Stimulated activated CD8-positive, alpha-beta memory T cell treated with anti-CD3 and anti-CD28 coated beads, Interleukin-7, amount 100 ng/mL, for 1 hour (primary cell): ENCODE measurements at regions not wholly inside any gene's neighbourhood (a gene's known extent, or its start where the extent isn't known, plus 50 kb on each side); places are given as distances from the start of the nearest gene placed in this dataset.
"Not testable (repeated sequence)": the region's sequence is repeated elsewhere in the genome, so short reads cannot be mapped to it uniquely, and the experiment has no call there.

Source experiments
- DNase-seq, 2 donors: peaks; one replicate each; pipeline ENCODE4 v3.0.0-alpha.2; 2020; ENCODE audit warnings: low read depth in 2 of 2

DNA sequence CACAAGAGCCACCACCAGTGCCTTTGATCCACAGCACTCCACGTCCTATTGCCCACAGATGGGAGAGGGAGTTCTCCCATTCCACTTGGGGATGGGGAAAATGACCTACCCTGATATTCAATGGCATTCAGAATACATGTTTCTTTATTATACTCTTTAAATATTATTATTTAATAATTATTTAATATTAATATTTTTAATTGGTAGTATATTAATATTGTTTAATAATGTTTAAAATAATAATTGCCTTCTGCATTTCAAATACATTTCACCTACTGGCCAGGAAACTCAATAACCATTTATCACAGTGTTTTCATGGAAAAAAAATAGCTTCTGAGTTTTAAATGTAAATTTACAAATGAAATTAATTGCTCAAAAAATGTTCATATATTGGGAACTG lies 127.4 kb upstream of the G2E3 start:
- DNase-seq = no peak

DNA sequence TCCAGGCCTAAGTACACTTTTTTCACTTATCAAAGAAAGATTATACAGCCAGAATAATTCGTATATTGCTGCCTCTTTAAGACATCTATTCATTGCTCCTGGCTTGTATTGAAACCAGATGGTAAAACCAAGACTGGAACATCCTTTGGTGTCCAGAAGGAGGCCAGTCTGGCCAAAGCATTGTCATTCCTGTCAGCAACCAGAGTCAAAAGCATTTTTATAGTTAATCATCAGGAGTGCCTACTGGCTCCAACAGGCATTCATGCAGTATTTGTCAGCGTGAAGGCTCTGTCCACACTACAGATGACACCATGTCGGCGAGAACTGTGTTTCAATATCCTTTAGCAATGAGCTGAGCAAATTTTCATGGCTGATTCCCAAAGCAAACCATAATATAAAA lies 118.0 kb upstream of the G2E3 start:
- DNase-seq = no peak

DNA sequence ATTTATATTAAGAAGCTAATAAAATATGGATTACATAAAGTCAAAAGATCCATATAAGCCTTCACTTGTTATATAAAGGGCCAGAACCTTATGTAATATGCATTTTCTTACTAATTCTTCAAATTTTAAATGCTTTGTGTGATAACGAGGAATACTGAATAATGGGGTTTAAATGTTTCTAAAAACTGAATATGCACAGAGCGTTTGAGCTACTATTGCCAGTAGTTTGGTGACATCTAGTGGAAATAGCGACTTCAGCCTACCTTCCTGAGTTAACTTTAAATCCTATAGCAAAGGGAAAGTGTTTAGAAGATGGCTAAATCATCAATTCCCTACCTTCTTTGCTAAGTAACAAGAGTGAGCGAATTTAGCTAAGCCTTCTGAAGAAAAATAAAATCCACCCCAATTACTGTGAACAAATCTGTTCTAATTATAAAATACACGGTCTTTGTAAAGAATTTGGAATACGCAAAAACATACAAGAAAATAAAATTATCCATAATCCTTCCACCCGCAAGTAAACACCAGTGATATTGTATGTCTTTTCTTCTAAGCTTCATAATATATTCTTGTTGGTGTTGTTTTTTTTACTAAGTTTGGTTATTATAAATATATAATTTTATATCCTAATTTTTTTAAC lies 115.5 kb upstream of the G2E3 start:
- DNase-seq = no peak

DNA sequence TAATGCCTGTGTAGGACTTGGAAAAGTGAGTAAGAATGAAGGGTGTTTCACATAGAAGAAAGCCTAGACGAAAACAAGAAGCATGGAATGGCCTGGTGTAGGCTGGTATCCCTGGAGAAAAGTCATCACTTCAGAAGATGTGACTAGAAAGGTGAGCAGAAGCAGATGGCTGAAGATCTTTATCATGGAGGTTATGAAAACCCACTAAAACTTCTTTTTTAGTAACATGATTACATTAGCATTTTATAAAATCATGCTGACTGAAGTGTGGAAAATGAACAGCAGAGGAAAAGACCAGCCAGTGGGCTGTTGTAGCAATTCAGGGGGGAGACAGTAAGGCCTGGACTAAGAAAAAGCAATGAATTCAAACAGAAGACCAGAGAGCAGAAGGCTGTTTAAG lies 114.5 kb upstream of the G2E3 start:
- DNase-seq = no peak

DNA sequence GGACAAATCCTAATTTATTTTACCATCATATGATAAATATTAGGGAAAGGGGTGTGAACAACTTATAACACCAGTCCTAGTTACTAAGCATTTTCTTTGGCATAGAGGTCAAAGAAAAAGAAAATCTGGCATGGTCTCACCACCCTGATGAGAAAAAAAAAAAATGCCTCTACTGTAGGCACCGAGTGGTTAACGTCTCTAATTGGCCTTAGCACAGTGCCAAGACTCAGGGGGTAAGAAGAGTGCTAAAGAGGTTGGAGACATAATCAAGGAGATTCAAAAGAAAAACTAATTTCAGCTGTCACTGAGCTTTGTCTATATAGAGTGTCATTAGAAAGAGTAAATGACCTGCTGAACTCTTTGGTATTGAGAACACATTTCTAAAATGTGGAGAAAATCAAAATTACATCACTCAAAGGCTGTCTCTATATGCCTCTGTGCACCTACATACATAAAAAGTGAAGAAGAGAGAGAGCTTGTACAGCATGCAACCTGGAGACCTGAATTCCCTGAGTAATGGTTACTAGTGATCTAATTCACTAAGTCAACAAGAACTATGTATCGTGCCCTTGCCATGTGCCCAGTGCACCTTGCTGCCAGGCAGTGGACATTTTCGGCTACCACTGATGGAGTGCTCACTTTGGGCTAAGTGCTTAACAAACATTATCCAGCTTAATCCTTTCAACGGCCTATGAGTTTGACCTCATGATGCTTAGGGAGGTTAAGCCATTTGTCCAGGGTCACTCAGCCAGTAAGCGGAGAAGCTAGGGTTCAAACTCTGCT lies 113.8 kb upstream of the G2E3 start:
- DNase-seq = no peak

DNA sequence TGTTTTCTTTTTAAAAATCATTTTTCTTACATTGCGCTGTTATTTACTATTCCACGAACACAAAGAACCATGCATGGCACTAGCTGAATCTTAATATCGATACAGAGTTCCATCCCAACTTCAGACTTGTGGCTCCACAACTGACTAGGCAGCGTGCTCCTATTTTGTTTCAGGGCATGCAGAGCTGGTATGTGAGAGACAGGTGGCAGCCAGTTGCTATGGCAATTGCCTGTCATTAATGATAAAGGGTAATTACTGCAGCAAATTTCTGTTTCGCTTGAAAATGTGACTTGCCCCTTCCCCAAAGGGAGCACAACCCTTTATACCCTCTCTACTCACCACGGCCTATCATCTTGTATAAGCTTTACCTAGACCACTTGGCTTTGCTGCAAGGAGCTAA lies 113.1 kb upstream of the G2E3 start:
- no peak for DNase-seq

DNA sequence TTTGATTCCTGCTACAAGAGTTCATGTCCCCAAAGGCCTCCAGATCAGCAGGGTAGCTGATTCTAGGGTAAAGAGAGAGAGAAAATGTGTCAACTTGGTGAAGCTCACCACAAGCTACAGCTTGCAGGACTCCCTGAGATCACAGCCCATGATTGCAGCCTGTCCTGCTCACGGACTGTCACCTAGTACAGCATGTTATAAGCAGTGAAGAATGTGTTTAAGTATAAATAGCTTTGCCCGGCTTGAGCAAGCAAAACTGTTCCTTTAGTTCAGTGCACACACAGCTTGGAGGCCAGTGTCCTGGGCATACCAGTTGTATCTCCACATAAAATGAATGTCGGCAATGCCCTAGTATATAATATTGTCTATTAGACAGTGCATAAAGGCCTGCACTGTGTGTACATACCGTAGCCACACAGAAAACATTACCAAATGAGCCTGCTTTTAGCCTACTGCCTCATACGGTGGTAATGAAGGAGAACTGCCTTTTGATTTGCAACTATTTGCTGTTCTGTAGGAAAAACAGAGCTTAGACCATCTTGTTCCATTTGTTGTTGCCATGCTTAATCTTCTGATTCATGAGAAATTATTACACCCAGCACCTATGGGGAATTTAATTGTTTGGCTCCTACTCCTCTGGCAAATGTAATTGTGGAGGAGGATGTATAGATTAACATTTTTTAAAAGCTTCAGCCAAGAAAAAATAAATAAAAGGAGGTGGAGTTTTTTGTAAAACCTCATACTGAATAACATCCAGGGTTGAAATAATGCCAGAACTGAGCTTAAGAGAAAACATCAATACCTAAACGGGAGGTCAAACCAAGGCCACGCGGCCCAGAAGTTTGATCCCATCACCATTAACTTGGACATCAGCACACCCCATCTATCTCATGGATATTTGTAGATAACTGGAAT lies 108.1 kb upstream of the G2E3 start:
- DNase-seq = no peak

DNA sequence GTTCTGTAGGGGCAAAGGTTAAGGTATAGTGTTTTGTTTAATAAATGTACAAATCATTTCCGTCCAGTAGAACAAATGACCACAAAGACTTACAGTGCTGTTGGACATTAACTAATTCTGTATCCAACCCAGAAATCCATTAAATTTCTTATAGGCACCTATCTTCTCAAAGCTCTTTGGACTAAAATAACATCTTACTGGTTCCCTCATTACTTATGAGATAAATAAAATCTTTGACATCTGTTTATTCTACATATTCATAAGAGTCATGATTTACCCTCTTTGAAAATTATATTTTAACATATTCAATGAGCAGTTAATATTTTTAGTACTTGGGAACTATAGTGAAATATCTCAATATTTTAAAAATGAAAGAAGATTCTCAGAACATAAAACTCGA lies 102.7 kb upstream of the G2E3 start:
- DNase-seq = no peak

DNA sequence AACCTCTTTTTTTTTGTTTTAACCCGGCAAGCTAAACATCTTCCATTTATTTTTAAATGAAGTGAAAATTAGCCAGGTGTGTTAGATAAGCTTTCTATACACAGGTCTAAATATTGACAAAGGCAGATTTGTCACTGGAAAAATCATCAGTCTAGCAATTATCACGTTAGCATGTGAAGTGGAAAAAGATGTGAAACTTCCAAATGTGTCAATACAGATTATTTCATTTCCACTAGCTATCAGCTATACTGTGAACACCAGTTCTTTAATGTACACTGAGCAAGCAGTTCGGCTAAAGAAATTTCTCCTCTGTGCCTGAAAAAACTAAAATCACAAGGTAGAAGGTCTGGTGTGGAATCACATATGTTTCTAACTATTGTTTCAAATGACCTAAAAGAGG lies 96.6 kb upstream of the G2E3 start:
- DNase-seq = no peak

DNA sequence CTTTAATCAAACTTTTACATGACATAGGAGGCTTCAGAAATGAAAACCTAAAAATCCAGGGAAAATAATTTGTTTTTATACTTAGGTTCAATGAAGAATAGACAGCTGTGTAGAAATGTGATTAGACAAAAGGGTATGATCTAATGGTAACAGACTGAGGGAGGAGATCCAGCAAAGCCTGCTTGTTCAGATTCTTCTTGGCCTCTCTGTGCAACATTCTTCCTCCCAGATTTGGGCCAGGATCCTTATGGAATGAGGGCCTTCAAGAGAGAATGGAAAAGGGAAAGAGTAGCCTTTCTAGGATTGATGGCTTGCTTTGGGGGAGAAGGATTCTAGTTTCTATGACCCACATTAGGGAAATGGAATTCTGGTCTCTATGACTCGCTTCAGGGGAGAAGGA lies 94.5 kb upstream of the G2E3 start:
- no peak for DNase-seq

DNA sequence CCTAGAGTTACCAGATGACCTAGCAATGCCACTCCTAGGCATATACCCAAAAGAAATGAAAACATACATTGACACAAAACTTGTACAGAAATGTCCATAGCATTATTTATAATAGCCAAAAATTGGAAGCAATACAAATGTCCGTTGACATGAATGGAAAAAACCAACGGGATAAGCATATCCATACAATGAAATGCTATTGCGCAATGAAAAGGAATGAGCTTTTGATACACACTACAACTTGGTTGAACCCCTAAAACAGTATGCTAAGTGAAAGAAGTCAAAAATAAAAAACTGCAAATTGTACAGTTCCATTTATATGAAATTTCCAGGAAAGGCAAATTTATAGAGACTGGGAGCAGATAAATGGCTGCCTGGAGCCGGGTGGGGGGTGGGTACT lies 90.6 kb upstream of the G2E3 start:
- DNase-seq = no peak

DNA sequence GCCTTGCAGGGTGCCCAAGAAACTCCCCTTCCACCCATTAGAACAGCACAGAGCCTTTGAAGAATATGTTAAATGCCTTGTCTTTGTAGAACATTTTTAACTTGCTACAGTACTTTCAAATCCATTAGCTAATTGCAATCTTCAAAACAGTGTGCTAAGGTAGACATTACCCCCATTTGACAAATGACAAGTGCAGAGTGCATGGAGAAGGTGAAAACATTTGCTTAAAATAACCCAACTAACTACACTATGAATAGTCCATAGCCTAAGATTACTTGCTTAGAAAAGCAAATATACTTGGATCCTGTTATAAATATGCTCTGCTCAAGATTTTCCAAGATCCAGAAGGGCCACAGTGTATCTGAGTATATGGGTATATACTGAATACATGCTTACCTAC lies 87.0 kb upstream of the G2E3 start:
- DNase-seq = no peak

DNA sequence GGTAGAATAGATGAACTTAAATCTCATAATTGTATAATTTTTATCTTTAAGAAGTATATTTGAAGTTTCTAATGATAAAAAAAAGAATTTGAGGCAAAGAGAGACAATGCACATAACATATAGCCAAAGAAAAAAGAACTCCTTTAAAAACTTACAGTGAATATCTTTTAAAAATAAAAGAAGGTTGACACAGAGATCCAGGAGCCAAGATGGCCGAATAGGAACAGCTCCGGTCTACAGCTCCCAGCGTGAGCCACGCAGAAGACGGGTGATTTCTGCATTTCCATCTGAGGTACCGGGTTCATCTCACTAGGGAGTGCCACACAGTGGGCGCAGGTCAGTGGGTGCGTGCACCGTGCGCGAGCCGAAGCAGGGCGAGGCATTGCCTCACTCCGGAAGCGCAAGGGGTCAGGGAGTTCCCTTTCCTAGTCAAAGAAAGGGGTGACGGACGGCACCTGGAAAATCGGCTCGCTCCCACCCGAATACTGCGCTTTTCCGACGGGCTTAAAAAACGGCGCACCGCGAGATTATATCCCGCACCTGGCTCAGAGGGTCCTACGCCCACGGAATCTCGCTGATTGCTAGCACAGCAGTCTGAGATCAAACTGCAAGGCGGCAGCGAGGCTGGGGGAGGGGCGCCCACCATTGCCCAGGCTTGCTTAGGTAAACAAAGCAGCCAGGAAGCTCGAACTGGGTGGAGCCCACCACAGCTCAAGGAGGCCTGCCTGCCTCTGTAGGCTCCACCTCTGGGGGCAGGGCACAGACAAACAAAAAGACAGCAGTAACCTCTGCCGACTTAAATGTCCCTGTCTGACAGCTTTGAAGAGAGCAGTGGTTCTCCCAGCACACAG lies 84.9 kb upstream of the G2E3 start:
- not testable (repeated sequence) for DNase-seq

DNA sequence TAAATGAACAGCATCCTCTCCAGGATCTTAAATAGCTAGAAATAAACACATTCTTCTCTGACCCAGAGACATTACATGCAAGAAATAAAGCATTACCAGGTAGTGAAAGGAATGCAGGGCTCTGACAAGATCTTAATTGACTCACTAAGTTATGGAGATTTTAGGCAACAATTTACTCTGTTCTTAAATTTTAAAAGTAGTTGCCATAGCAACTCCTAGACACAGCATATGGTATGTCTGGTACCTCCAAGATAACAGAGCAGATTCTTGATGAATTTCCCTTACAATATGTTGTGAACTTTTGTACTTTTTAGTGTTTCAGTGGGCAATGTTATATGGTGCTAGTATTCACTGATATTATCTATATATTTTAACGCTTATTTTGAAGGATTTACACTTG lies 76.7 kb upstream of the G2E3 start:
- DNase-seq = no peak

DNA sequence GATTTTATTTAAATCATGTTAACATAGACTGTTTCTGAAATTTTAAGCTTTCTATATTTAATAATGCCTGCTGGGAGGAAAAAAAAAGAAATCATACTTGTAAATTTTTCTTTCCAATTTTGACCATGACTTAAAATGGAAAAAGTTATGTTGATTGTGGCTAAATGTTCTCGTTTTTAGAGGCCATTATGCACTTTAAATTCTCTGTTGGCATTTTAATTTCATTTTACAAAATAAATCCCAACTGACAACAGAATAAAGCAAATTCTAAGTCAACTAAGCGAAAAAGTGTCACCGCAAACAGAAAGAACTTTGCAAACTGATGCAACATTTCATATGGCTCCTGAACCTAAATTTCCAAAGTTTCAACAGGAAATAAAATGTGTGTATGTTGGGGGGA lies 74.8 kb upstream of the G2E3 start:
- no peak for DNase-seq

DNA sequence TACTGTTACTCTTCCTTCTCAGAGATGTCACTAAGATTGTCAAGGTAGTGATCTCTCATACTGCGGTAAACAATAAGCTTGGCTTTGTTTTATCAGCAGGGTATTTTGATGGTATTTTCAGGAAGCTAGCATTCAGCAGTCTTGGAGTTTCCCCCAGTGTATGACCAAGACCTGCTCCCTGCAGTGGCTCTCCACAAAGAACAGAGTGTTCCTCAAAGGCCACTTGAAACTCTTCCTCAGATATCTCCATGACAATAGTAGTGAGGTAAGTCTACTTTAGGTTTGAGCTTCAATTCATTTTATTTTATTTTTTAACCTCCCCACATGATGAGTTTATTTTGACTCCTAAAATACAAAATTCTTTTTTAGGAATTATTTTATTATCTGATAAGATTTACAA lies 74.0 kb upstream of the G2E3 start:
- no peak for DNase-seq

DNA sequence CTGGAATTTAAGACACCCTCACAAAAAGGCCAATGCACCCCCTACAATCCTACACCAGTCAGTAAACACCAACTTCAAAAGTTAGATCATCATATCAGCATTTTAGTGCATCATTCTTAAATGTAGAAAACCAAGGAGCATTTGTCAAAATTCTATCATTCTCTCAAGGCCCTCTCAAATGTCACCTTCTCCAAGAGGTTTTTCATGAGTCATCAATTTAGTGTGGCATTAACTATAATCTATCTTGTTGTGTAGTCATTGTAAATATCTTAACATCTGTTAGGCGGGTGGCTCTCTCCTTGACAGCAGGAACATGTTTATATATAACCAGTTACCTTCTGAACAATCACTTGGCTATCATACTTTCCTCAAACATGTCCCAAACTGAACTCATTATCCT lies 62.1 kb upstream of the G2E3 start:
- DNase-seq = no peak

DNA sequence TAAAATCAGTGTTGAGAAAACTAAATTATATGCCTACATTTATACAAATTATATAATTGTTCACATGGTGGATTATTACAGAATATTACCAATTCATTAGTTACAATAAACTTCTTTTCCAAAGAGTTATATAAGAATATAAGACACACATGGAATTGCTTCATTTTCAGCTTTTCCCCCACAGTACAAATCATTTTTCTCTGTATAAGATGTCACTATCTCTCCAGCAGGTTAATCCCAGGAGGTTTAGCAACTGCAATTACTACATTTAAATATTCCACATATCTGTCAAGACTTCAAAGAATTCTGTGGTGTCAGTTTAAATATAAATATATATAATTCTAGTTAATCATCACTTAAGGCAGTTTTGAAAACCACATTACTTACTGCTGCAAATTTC lies 59.6 kb upstream of the G2E3 start:
- no peak for DNase-seq

DNA sequence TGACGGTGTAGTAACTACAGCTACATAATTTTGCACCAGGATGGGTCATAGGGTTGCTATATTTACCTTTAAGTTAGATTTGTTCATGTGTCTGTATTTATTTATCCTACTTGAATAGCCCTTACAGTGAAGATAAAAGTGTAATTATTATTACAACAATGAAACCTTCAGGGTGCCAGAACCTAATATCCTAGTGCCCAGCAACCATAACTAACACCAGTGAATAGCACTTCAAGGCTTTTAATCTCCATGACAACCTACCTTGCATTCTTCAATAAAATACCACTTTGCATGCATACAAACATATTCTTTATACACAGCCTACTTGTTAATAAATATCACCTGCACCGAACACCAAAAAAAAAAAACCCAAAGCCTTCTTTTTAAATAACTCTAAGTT lies 58.7 kb upstream of the G2E3 start:
- no peak for DNase-seq

DNA sequence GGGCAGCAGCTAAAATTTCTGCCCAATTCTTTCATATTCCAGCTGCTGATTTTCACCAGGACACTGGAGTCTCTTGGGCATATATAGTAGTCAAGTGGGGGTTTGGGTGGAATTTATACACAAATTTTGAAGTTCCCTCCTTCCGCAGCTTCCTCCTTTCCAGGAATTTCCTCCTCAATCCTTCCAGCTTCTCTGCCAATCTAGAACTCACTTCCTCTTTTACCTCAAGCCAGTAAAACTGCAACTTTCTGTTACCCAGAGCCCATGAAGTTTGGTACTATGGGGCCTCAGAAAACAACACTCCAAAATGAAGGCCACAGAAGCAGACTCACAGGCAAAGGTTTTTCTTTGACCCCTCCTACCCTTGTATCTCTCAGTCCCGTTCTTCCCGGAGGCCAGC lies 51.7 kb upstream of the G2E3 start:
- no peak for DNase-seq
